ENCODE measurements at regions not wholly inside any gene's neighbourhood (a gene's known extent, or its start where the extent isn't known, plus 50 kb on each side); places are given as distances from the start of the nearest gene placed in this dataset.
"Not testable (repeated sequence)": the region's sequence is repeated elsewhere in the genome, so short reads cannot be mapped to it uniquely, and the experiment has no call there.

DNA sequence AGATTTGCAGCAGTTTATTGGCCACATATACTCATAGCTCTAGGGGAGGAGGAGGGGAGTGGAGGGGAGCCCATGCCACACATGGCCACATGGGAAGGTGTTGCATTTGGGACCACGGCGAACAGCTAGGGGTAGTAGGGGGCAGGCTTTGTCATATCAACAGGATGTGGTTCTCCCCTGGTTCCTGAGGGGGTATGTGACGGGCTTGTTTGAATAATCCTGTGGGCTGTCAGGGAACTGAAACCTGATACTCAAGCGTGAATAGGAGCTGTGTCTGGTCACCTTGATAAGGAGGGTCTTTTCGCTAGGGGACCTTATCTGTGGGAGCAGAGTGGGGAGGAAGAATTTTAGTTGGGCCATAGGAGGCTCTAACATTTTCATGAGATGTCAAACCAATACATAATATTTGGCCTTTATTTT is 264.7 kb downstream of the CTH start:
- peak; percentile 92 for DNase-seq

DNA sequence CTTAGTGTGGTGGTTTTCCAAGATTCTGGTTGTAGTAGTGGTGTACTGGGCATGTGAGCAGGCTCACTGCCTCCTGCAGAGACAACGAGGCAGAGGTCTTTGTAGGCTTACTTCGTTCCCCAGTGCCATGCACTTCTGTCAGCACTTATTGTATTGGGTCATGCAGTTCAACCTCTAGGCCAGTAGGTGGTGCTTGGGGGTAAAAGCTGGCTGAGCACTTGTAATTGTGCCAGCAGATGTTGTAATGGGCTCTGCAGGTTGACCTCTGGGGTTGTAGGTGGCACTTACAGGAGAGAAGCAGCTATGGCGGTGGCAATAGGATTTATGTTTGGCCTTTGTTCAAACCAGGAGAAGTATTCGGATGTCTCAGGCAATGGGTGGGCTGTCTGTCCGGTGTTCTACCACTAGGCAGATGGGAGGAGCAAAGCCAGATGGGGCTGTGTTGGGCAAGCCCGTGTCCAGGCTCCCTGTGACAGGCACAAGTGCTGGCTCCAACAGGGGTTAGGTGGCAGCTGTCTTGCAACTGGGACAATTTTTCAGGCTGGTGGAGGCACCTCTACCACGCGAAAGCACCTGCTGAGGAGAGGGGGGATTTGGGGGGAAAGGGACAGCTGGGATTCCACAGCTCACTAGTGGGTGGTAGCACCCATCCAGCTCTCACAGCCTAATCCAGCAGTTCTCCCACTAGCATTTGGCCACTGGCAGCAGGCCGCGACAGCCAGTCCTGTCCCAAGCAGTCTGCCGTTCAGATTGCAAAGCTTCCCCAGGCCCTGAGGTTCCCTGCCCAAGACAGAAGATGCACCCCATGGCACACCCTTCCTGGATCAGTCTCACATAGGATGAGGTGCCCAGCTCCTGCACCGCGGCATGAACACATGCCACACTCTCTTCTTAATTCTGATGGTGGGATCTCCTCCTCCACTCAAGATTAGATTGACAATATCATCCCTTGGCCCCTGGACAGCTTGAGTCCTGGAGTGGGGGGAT is 274.5 kb downstream of the CTH start:
- peak; percentile 85 for DNase-seq

- no peak for DNase-seq
Observed at GRCh38 chr1:70688580-70688979, 277.5 kb downstream of the CTH start.

DNA sequence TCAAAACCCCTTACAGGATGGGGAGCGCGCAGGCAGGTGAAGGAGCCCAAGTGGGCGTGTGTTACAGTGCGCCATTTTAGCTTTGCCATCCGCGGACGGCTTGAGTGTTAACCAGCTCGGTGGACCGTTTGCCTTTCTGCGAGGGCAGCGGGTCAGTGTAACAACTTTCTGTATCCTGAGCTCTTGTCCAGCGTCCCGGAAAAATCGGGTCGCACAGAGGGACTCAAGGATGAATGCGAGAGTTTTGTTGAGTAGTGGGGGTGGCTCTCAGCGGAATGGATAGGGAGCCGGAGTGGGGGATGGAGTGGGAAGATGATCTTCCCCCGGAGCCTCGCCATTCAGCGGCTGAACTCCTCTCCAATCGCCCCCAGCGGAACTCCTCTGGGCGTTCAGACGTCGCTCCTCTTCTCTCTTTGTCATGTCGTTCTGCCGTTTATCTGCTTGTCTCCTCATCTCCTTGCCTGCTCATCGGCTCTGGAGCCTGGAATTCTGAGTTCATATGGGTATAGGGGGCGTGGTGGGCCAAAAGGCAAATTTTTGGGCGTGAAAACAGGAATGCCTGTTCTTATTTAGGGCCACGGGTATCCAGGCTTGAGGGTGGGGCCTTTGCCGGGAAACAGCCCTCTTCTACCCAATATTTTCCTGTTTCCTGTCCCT is 295.4 kb downstream of the CTH start:
- DNase-seq, result peak; percentile 77

GRCh38 chr1:70707214-70707613 is 296.1 kb downstream of the CTH start:
- DNase-seq, result no peak

DNA sequence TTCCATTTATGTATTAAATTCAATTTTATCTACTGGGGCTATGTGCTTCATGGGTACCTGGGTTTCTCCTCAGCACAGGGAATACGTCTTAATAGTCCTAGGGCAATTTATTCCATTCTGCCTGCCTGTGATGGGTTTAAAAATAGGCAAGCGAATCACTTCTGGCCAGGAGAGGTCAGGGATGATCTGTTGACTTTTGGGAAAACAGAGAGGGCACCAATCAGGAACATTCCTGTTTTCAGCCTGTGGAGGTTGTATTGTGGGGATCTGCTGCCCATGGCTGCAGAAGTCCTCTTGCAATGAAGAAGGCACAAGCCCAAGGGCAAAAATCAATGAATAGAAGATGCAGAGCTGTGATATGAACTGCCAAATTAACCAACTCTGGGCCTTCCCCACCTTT is 303.1 kb downstream of the CTH start:
- no peak for DNase-seq

- DNase-seq, result no peak
Observed at GRCh38 chr1:70717211-70717610, 306.1 kb downstream of the CTH start.

GRCh38 chr1:70717656-70718055 is 306.6 kb downstream of the CTH start:
- DNase-seq, result peak; percentile 23

GRCh38 chr1:70718086-70718630 is 307.1 kb downstream of the CTH start:
- DNase-seq, result peak; percentile 47

DNA sequence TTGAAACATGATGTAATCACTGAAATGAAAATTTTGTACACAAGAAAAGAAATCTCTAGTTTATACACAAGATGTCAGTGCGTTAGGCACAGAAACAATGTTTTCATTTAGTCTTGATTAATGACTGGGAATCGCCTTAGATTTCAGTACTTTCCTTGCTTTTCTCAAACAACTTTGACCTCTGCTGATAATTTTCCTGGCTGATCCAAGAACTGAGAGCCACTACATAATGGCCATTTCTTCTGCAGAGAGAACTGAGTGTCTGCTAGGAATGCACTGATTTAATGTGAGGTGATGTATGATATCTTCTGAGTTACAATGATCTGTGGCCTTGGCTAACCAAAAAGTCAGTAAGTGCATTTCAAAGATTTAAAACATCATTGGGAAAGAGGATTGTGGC is 308.1 kb downstream of the CTH start:
- no peak for DNase-seq

- DNase-seq, result no peak
Observed at GRCh38 chr1:70720109-70720508, 309.0 kb downstream of the CTH start.

- no peak for DNase-seq
Observed at GRCh38 chr1:70720521-70720920, 309.5 kb downstream of the CTH start.

GRCh38 chr1:70727886-70728489 is 316.9 kb downstream of the CTH start:
- DNase-seq, result no peak

DNA sequence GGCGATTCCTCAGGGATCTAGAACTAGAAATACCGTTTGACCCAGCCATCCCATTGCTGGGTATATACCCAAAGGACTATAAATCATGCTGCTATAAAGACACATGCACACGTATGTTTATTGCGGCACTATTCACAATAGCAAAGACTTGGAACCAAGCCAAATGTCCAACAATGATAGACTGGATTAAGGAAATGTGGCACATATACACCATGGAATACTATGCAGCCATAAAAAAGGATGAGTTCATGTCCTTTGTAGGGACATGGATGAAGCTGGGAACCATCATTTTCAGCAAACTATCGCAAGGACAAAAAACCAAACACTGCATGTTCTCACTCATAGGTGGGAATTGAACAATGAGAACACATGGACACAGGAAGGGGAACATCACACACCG is 311.1 kb downstream of the PTGER3 start:
- DNase-seq, result not testable (repeated sequence)

- DNase-seq, result peak; percentile 3
Observed at GRCh38 chr1:70737125-70737524, 310.5 kb downstream of the PTGER3 start.

- peak; percentile 68 for DNase-seq
Observed at GRCh38 chr1:70738624-70739023, 309.0 kb downstream of the PTGER3 start.

DNA sequence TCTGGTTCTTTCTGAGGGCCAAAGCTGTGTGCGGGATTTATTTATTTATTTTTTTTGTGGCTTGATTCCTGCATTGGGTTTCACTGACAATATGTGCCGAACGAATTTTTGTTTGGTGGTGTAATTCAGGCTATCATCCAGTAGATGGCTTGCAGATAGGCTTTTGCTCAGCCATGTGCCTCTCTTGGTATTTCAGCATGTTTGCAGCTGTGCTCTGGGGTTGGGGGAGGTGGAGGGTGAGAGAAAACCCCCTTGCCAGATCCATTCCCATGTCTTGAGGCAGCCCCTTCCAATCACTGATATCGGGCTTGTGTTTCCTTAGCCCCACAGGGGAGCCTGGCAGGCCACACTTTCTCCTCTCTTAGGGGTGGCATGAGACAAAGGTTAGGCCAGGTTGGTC is 302.4 kb downstream of the PTGER3 start:
- DNase-seq, result no peak

DNA sequence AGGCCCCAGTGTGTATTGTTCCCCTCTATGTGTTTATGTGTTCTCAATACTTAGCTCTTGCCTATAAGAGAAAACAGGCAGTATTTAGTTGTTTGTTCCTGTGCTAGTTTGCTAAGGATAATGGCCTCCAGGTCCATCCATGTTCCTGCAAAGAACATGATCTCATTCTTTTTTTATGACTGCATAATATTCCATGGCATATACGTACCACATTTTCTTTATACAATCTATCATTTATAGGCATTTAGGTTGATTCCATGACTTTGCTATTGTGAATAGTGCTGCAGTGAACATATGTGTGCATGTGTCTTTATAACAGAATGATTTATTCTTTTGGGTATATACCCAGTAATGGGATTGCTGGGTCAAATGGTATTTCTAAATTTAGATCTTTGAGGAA is 301.6 kb downstream of the PTGER3 start:
- not testable (repeated sequence) for DNase-seq

DNA sequence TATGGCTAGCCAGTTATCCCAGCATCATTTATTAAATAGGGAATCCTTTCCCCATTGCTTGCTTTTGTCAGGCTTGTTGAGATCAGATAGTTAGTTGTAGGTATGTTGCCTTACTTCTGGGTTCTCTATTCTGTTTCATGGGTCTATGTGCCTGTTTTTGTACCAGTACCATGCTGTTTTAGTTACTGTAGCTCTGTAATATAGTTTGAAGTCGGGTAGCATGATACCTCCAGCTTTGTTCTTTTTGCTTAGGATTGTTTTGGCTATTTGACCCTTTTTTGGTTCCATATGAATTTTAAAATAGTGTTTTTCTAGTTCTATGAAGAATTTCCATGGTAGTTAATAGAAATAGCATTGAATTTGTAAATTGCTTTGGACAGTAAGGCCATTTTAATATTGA is 300.5 kb downstream of the PTGER3 start:
- not testable (repeated sequence) for DNase-seq

- not testable (repeated sequence) for DNase-seq
Observed at GRCh38 chr1:70751676-70752287, 295.8 kb downstream of the PTGER3 start.

DNA sequence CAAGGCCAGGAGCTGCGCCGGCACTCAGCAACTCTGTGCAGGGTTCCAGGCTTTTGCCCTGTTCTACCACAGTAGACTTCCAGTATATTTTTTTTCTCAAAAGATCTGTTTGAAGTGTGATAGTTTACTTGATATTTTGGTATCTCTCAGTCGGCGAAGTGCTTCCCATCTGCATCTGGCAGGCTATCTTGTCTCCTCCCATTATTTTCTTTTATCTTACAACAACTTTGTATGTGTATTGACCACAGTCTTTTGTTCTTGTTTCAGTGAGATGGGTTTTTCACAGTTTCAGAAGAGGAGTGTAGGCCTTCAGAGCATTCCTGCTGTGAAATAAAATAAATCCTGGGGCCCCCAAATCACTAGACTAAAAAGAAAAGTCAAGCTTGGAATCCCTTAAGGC is 292.9 kb downstream of the PTGER3 start:
- no peak for DNase-seq

- no peak for DNase-seq
Observed at GRCh38 chr1:70760154-70760553, 287.5 kb downstream of the PTGER3 start.

GRCh38 chr1:70762386-70762785 is 285.2 kb downstream of the PTGER3 start:
- DNase-seq, result no peak
